ENCODE measurements at regions not wholly inside any gene's neighbourhood (a gene's known extent, or its start where the extent isn't known, plus 50 kb on each side); places are given as distances from the start of the nearest gene placed in this dataset.

DNA sequence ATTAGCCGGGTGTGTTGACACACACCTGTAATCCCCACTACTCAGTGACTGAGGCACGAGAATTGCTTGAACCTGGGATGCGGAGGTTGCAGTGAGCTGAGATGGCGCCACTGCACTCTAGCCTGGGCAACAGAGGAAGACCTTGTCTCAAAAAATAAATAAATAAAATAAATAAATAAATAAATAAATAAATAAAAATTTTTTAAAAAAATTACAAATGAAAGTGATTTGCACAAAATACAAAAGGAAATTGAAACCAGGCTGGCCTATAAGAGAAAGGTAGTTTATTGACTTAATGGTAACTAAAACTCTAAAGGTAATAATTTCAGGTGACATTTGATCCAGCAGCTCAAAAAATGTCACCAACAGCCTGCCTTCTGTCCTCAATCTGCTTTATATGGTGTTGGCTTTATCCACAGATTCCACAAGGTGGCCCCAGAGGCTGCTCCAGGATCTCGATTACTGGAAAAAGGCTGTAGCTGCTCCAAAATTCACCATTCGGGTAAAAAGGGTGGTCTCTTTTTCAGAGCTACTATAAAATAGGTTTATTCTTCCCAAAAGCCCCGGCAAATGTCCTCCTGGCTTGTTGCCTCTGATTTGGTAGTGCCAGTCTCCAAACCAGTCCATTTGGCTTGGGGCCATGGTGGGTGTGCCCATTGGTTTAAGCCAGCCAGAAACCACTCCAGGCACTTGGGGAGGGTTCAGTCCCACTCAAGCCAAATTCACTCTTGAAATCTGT is 61.4 kb upstream of the TRIM2 start:
- peak; percentile 88 to 93 for DNase-seq

DNA sequence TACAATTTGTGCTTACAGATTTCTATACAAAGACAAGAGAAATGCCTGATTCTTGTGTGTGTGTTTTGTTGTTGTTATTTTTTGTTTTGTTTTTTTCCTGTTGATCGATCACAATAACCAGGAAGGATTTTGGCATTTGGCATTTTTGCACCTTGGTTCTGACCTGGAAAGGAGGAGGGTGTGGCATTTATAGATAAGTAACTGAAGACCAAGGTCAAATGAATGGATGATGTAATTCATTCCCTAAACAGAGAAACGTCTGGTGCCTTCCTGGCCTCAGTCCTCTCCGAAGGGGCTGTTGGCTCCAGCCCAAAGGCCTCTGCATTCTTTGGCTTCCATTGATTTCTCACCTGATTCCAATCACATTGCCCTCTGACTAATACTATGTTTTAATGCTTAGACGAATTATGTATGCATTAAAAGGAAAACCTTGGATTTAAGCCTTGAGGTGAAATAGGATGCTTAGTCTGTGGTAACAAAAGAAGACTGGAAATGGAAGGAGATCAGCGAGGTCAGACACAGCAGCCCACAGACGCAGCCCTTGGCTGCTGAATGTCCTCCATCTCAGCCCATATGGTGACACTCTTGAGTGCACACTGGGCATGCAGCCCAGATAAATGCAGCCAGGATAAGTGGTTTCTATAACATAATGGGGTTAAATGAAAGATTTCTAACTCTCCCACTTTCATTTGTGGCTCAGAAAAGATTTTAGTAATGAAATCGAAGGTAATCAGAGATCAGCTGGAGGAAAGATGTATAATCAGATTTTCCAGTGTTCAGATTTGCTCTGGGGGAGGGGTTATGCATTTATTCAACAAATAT is 60.5 kb upstream of the TRIM2 start:
- DNase-seq = peak; percentile 91

DNA sequence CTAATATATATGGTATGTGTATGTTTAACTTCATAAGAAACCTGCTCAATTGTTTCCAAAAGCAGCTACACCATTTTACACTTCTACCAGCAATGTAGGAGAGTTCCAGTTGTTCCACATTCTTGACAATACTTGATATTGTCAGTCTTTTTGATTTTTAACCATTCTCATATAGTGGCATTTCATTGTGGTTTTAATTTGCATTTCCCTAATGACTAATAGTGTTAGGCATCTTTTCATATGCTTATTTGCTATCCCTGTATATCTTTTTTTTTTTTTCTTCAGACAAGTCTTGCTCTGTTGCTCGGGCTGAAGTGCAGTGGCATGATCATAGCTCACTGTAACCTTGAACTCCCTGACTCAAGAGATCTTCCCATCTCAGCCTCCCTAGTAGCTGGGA is 58.2 kb upstream of the TRIM2 start:
- DNase-seq = no peak

DNA sequence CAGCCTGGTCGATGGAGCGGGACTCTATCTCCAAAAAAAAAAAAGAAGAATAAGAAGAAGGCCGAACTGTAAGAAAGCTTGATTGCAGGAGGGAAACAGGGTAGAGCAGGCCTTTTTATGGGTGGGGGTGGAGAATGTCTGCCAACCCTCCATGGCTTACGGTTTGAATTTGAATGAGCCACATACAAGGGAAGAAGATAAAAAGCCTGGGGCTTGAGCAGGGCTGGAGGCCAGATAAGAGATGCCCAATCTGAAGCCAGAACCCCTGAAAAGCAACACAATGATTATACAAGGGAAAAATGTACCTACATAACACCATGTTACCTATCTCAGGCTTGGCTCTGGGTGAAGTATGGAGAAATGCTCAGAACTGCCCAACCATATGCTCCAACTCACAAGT is 57.3 kb upstream of the TRIM2 start:
- DNase-seq = no peak

DNA sequence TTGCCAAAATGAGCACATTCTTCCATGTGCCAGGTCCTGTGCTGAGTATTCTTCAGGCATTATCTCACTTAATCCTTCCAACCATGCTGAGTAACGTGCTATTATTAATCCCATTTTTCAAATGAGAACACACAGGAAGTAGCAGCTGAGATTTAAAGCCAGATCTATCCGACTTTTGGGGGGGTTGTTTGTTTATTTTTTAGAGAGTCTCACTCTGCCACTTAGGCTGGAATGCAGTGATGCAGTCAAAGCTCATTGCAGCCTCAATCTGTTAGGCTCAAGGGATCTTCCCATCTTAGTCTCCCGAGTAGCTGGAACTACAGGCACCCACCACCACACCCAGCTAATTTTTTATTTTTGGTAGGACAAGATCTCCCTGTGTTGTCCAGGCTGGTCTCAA is 55.5 kb upstream of the TRIM2 start:
- DNase-seq = no peak

DNA sequence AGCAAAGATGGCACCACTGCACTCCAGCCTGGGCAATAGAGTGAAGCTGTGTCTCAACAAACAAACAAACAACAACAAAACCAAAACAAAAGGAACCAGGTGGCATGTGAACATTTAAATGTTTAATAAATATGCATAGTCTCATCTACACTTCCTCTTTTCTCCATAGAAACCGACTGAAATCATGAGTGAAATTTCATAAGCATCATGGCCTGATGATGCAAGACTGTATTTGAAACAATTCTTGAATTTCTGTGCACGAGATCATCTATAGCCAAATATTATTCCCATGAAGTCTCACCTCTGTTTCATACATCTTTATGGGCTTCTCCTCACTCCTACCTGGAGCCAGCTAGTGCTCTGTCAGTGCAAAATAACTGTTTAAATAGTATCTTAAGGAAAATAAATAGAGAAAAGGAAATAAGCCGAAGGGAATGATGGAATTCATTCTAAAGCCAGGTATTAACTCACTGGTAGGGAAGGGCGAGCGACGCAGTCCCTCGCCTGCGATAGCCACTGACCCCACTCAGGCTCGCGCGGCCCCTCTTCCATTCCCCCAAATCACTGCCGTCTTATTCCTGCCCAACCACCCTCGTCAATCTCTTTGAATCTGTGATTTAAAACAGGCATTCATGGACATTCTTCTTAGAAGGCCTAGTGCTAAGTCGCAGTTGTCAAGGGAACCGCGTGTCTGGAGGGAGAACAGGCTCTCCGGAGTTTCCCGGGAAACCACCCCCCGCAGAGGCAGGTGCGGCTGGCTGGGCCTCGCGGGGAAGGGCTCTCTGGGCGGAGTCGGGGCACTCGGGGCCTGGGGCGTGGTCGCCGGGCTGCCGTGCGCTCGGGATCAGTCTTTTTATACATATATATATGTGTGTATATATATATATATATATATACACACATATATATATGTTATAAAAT is 52.4 kb upstream of the TRIM2 start:
- peak; percentile 18 to 75 for DNase-seq

DNA sequence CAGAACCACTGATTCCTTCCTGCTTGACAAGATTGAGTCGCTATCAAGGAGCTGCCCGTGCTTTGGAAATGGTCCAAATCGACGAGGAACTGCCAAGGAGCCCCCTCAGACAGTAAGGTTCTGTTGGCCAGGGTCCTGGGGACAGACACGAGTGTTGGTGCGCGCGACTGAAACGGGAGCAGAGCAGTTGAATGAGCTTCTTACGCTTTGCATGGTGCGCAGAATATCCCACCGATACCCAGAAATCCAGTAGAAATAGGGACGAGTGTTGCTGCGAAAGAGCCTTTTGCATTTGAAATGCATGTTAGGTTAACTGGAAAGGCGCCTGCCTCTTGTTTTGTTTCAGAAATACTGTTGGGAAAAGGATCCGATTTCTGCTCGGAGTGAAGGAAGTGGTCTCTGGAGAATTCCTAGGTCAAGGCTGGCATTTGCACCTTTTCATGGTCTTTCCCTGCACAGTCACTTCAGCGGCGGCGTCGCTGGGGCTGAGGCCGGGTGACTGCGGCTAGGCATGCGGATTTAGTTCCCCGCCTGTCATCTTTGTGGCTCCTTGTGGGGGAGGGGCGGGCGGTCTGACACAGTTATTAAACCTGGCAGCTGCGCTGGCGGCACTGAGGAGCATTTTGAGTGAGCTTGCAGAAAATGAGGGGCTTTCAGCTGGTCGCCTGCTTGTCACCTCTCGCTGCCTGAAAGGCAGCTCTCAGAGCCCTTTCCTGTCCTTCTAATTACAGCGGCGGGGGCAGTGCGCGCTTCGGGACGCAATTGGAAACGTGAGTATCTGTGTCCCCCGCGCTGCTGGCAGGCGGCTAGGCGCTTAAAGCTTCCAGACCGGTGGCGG is 51.5 kb upstream of the TRIM2 start:
- DNase-seq = peak in 1 of 2 experiments; percentile 50

DNA sequence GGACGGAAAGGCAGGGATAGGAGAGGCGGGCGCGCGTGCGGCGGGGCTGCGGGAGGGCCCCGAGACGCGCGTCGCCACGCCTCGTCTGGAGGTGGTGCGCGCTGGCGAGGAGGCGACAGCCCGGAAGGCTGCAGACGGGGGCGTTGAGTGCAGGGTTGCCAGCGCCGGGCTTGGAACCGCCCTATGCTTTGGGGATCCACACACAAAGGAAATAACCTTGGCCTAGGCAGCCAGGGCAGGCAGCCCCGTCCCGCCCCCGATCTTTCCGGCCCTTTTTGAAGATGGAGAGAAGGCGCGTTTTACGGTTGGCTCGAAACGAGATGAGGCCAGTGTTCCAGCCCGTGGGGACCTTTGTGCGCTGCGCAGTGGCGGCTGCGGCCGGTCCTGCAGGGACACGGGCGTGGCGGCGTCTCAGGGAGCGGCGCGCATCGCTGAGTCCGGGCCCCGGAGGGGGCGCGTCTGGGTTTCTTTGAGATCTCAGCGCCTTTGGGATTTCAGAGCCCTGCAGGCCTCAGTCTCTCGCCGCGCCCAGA is 50.8 kb upstream of the TRIM2 start:
- peak; percentile 22 to 65 for DNase-seq

DNA sequence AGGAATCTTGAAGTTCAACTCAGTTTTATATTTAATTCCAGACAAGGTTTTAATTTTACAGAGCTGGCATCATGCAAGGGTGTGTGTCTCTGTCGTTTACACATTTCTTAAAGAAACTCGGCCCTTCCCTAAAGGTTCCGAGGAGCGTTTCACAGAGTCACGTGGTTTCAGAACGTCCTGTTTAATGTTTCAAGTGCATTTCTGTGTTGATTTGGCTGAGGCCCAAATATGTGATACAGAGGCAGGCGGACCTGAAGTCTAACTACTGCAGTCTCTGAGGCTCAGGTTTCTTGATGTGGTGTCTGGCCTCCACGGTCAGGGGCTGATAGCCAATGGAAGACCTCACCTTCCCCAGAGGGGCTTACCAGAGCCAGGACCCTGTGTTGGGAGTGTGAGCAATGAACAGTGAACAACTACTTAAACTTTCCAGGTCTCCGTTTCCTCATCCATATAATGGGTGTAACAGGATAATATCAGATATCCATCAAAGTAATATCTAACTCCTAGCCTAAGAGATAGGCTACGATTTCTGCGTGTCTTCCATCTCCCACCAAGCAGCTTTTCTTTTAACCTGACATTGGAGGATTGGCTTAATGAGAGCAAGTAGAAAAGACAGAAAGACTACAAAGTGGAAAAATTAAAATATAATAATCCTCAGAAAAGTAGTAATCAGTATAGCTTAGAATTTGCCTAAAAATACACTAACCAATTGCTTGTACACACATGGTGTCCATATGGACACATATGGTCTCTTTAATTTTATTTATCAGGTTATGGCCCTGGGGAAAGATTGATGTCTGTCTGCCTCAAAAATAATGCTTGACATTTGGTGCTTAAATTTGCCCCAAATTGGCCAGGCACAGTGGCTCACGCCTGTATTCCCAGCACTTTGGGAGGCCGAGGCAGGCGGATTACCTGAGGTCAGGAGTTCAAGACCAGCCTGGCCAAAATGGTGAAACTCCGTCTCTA is 50.0 kb upstream of the TRIM2 start:
- DNase-seq = peak in 1 of 2 experiments; percentile 48
